H1 (cell line): ENCODE measurements at regions not wholly inside any gene's neighbourhood (a gene's known extent, or its start where the extent isn't known, plus 50 kb on each side); places are given as distances from the start of the nearest gene placed in this dataset.

Experiments
- CTCF ChIA-PET: fragments of 300-600 bp; sonication (Branson Sonifier 250); formaldehyde crosslinking; loops from one replicate; lab custom pipeline; 2021; ENCODE audit not compliant: partially characterized antibody; lab: Charles Lee
- POLR2A ChIA-PET: fragments of 300-600 bp; sonication (Branson Sonifier 250); formaldehyde crosslinking; loops from one replicate; lab custom pipeline; 2021; ENCODE audit warnings: inconsistent platforms; ENCODE audit not compliant: partially characterized antibody; lab: Charles Lee
- DNase-seq, 2 experiments: peaks; one replicate each; pipeline versions ENCODE4 v3.0.0 to v3.0.0-alpha.2; 2010 to 2022; ENCODE audit warnings: low spot score in 2 of 2, low read depth in 1 of 2, mixed read lengths in 1 of 2
- FAIRE-seq: peaks from 2 replicates; lab custom pipeline; 2011; peaks lifted over from hg19 to GRCh38; lab: Jason Lieb, UNC
- H2AFZ ChIP-seq: 2 replicates; pipeline ENCODE4 v1.8.1; 2012; ENCODE audit warnings: low read length, inconsistent platforms
- H2AK5ac ChIP-seq: 2 replicates; pipeline ENCODE4 v1.6.1; 2013; ENCODE audit warnings: low read depth, low read length
- H2BK120ac ChIP-seq: replicated peaks from 2 replicates; pipeline ENCODE3; 2013; ENCODE audit warnings: low read depth, low read length, inconsistent platforms
- H2BK12ac ChIP-seq: 2 replicates; pipeline ENCODE4 v1.6.1; 2013; ENCODE audit warnings: low read depth, low read length
- H2BK15ac ChIP-seq: 2 replicates; pipeline ENCODE4 v1.6.1; 2013; ENCODE audit warnings: low read length
- H2BK20ac ChIP-seq: 2 replicates; pipeline ENCODE4 v1.6.1; 2013; ENCODE audit warnings: low read length
- H2BK5ac ChIP-seq: 2 replicates; pipeline ENCODE4 v1.6.1; 2013; ENCODE audit warnings: low read depth, low read length
- H3K14ac ChIP-seq: 2 replicates; pipeline ENCODE4 v1.6.1; 2013; ENCODE audit warnings: inconsistent platforms; ENCODE audit not compliant: insufficient read length
- H3K18ac ChIP-seq: 2 replicates; pipeline ENCODE4 v1.6.1; 2013; ENCODE audit warnings: low read length; ENCODE audit errors: extremely low read depth
- H3K23ac ChIP-seq: 2 replicates; pipeline ENCODE4 v1.6.1; 2013; ENCODE audit warnings: inconsistent platforms; ENCODE audit not compliant: insufficient read length
- H3K23me2 ChIP-seq: 2 replicates; pipeline ENCODE4 v1.6.1; 2013; ENCODE audit warnings: low read depth, low read length
- H3K27ac ChIP-seq: 2 replicates; pipeline ENCODE4 v1.6.1; 2011; ENCODE audit warnings: low read depth, low read length, inconsistent platforms
- H3K27me3 ChIP-seq, 4 experiments: replicated peaks in 1 of 4; 1 replicate in 1 of 4; 2 replicates in 3 of 4; pipeline versions ENCODE4 v1.6.1 to v1.8.1; 2011 to 2013; ENCODE audit warnings: low read length in 3 of 4, mild to moderate bottlenecking in 3 of 4, inconsistent platforms in 2 of 4, mixed read lengths in 2 of 4, moderate library complexity in 1 of 4; ENCODE audit not compliant: control insufficient read depth in 3 of 4, insufficient read depth in 3 of 4; ENCODE audit errors: extremely low read depth in 1 of 4
- H3K36me3 ChIP-seq, 4 experiments: 2 replicates each; pipeline versions ENCODE4 v1.6.1 to v1.8.1; 2011 to 2013; ENCODE audit warnings: mild to moderate bottlenecking in 4 of 4, low read length in 3 of 4, moderate library complexity in 2 of 4, control low read depth in 1 of 4, inconsistent platforms in 1 of 4; ENCODE audit not compliant: insufficient read depth in 4 of 4, control insufficient read depth in 2 of 4
- H3K4ac ChIP-seq: replicated peaks from 2 replicates; pipeline ENCODE3; 2013; ENCODE audit warnings: low read length, low read depth, mixed read lengths, inconsistent platforms; ENCODE audit not compliant: insufficient read length
- H3K4me1 ChIP-seq, 4 experiments: replicated peaks in 1 of 4; 1 replicate in 1 of 4; 2 replicates in 3 of 4; pipeline versions ENCODE4 v1.6.1 to v1.8.1; 2011 to 2013; ENCODE audit warnings: low read length in 3 of 4, inconsistent platforms in 2 of 4, mixed read lengths in 1 of 4; ENCODE audit not compliant: insufficient read depth in 4 of 4, control insufficient read depth in 3 of 4
- H3K4me2 ChIP-seq, 2 experiments: 2 replicates each; pipeline versions ENCODE4 v1.6.1 to v1.8.1; 2011 to 2013; ENCODE audit warnings: low read depth in 2 of 2, low read length in 2 of 2, control low read depth in 1 of 2, inconsistent platforms in 1 of 2, mild to moderate bottlenecking in 1 of 2; ENCODE audit not compliant: insufficient read depth in 1 of 2
- H3K4me3 ChIP-seq, 4 experiments: fragments of 200-600, 300-600 bp in 1 of 4; sonication (generic), shearing (Covaris generic), sonication (Bioruptor Twin) in 1 of 4; 2 replicates each; pipeline versions ENCODE4 v1.5.1 to v1.8.1; 2011 to 2016; ENCODE audit warnings: low read length in 4 of 4, low read depth in 3 of 4, control low read depth in 2 of 4, inconsistent platforms in 2 of 4, mild to moderate bottlenecking in 2 of 4, mixed read lengths in 1 of 4, moderate library complexity in 1 of 4; ENCODE audit not compliant: insufficient read depth in 2 of 4; ENCODE audit errors: extremely low read depth in 1 of 4
- H3K56ac ChIP-seq: replicated peaks from 2 replicates; pipeline ENCODE3; 2013; ENCODE audit warnings: low read depth, mild to moderate bottlenecking, mixed read lengths, low read length, inconsistent platforms; ENCODE audit not compliant: insufficient read length
- H3K79me1 ChIP-seq: 2 replicates; pipeline ENCODE4 v1.6.1; 2013; ENCODE audit warnings: low read depth, low read length, control low read depth
- H3K79me2 ChIP-seq, 2 experiments: 2 replicates each; pipeline versions ENCODE4 v1.6.1 to v1.8.1; 2012 to 2013; ENCODE audit warnings: low read length in 2 of 2, mild to moderate bottlenecking in 2 of 2, inconsistent platforms in 1 of 2; ENCODE audit not compliant: insufficient read depth in 2 of 2, control insufficient read depth in 1 of 2
- H3K9ac ChIP-seq, 4 experiments: replicated peaks in 1 of 4; 1 replicate in 1 of 4; 2 replicates in 3 of 4; pipeline versions ENCODE4 v1.6.1 to v1.8.1; 2011 to 2013; ENCODE audit warnings: low read depth in 3 of 4, low read length in 3 of 4, control low read depth in 2 of 4, mild to moderate bottlenecking in 2 of 4, moderate library complexity in 2 of 4, inconsistent platforms in 1 of 4; ENCODE audit errors: extremely low read depth in 1 of 4
- H3K9me3 ChIP-seq, 2 experiments: 2 replicates each; pipeline versions ENCODE4 v1.6.1 to v1.8.1; 2012 to 2013; ENCODE audit warnings: mild to moderate bottlenecking in 2 of 2, moderate library complexity in 2 of 2, control low read depth in 1 of 2, inconsistent platforms in 1 of 2, low read depth in 1 of 2, low read length in 1 of 2, mixed read lengths in 1 of 2; ENCODE audit not compliant: insufficient read depth in 2 of 2
- H4K20me1 ChIP-seq, 2 experiments: replicated peaks in 1 of 2; 2 replicates each; pipeline versions ENCODE3 to v1.8.1; 2011 to 2013; ENCODE audit warnings: inconsistent platforms in 2 of 2, low read length in 2 of 2, mild to moderate bottlenecking in 1 of 2; ENCODE audit not compliant: insufficient read depth in 2 of 2, control insufficient read depth in 1 of 2
- H4K5ac ChIP-seq: 2 replicates; pipeline ENCODE4 v1.6.1; 2013; ENCODE audit warnings: low read length, low read depth, mixed read lengths, inconsistent platforms; ENCODE audit not compliant: insufficient read length
- H4K8ac ChIP-seq: 2 replicates; pipeline ENCODE4 v1.8.0; 2013; ENCODE audit warnings: mild to moderate bottlenecking, moderate library complexity, low read length, inconsistent platforms; ENCODE audit not compliant: insufficient read depth; ENCODE audit errors: extremely low read depth
- H4K91ac ChIP-seq: replicated peaks from 2 replicates; pipeline ENCODE3; 2013; ENCODE audit warnings: low read length, mixed read lengths, inconsistent platforms; ENCODE audit not compliant: insufficient read length
- ASH2L ChIP-seq: fragments of 200-600, 300-600 bp; sonication (generic); IDR thresholded peaks from one replicate; pipeline ENCODE4 v1.7.1; 2017; ENCODE audit warnings: low read length
- BACH1 ChIP-seq: IDR thresholded peaks from 2 replicates; pipeline ENCODE4 v1.6.1; 2012; ENCODE audit warnings: low read length, improper control_type of control experiment
- BRCA1 ChIP-seq: IDR thresholded peaks from 2 replicates; pipeline ENCODE4 v1.6.1; 2012; ENCODE audit warnings: low read depth, low read length, improper control_type of control experiment
- E2F6 ChIP-seq: IDR thresholded peaks from 2 replicates; pipeline ENCODE4 v1.6.1; 2012; ENCODE audit warnings: inconsistent platforms
- HDAC2 ChIP-seq, 2 experiments: fragments of 300-600 bp in 1 of 2; sonication (generic) in 1 of 2; IDR thresholded peaks; 2 replicates each; pipeline ENCODE4 v1.6.1; 2011 to 2012; ENCODE audit warnings: low read depth in 2 of 2, low read length in 2 of 2, mild to moderate bottlenecking in 2 of 2, moderate library complexity in 2 of 2, borderline replicate concordance in 1 of 2, inconsistent platforms in 1 of 2
- KDM5A ChIP-seq: fragments of 200-600 bp; IDR thresholded peaks from 2 replicates; pipeline ENCODE4 v1.7.1; 2012; ENCODE audit warnings: mild to moderate bottlenecking, low read length, inconsistent platforms, mixed read lengths
- RBBP5 ChIP-seq: IDR thresholded peaks from 2 replicates; pipeline ENCODE4 v1.7.1; 2012; ENCODE audit warnings: low read depth, mild to moderate bottlenecking, inconsistent platforms, low read length, moderate library complexity, borderline replicate concordance
- RXRA ChIP-seq: IDR thresholded peaks from 2 replicates; pipeline ENCODE4 v1.6.1; 2011; ENCODE audit warnings: low read depth, mild to moderate bottlenecking, low read length, moderate library complexity; ENCODE audit not compliant: insufficient read depth
- SAP30 ChIP-seq: fragments of 300-600 bp; sonication (generic); IDR thresholded peaks from 2 replicates; pipeline ENCODE4 v1.7.1; 2012; ENCODE audit warnings: low read length, moderate library complexity, mild to moderate bottlenecking, inconsistent platforms; ENCODE audit not compliant: insufficient read depth, insufficient replicate concordance
- SIRT6 ChIP-seq: IDR thresholded peaks from one replicate; pipeline ENCODE4 v1.7.1; 2012; ENCODE audit warnings: low read length, inconsistent platforms
- SUZ12 ChIP-seq: fragments of 200-600 bp; sonication (generic); IDR thresholded peaks from 2 replicates; pipeline ENCODE4 v1.6.1; 2012; ENCODE audit warnings: mild to moderate bottlenecking, inconsistent platforms, low read length, moderate library complexity, mixed read lengths
- TAF1 ChIP-seq: IDR thresholded peaks from 2 replicates; pipeline ENCODE4 v1.6.1; 2011; ENCODE audit warnings: mild to moderate bottlenecking, low read depth, low read length
- YY1 ChIP-seq: IDR thresholded peaks from 2 replicates; pipeline ENCODE4 v1.6.1; 2011; ENCODE audit warnings: low read depth, mild to moderate bottlenecking, low read length
- WGBS, 2 experiments: shearing (Covaris generic) in 1 of 2; methylation state at CpG; one replicate each; pipeline versions ENCODE4 v1.1.6 to v1.1.7; 2013 to 2015; ENCODE audit warnings: low lambda C conversion rate in 2 of 2, mixed read lengths in 2 of 2, inconsistent platforms in 1 of 2, low coverage in 1 of 2, missing lambda C conversion rate in 1 of 2; ENCODE audit not compliant: insufficient replicate concordance in 2 of 2, insufficient coverage in 1 of 2, insufficient read length in 1 of 2; ENCODE audit errors: extremely low coverage in 1 of 2, missing lambda C conversion rate in 1 of 2; 5-methylcytosine and 5-hydroxymethylcytosine counted together

- POLR2A ChIA-PET, result no interaction called here
- CTCF ChIA-PET, result interaction anchor here (0.6 to 0.9 kb wide), 3 partner anchors 141 to 183 kb away, joined by 3 to 4 read pairs (median 3); no protein-coding TSS in a partner anchor
- H3K4me1 ChIP-seq, result no peaks in the 10 kb centered on the region
- TF ChIP-seq TAF1 (no peak), E2F6 (no peak), SIRT6 (no peak), BACH1 (no peak), RXRA (no peak), SUZ12 (no peak), SAP30 (no peak), HDAC2 (IDR thresholded peaks at IDR 0.05; ENCODE audit: borderline replicate concordance in 1 of 2, low read depth in 2 of 2, low read length in 2 of 2) (no peak), RBBP5 (no peak), ASH2L (no peak), KDM5A (no peak), YY1 (no peak), BRCA1 (no peak)
These were observed 477.1 kb downstream of the LMO4 start for GRCh38 chr1:87805666-87806378.

More at GRCh38 chr1:87805666-87806378, 477.1 kb downstream of the LMO4 start:
- Histone ChIP-seq H4K8ac (no peak overlapping the region), H3K9me3 (no peaks in the 10 kb centered on the region), H3K79me2 (no peaks in the 10 kb centered on the region), H2BK5ac (no peak overlapping the region), H4K91ac (no peak overlapping the region), H3K4me2 (no peak overlapping the region), H3K23me2 (no peaks in the 10 kb centered on the region), H3K27ac (no peak overlapping the region), H3K27me3 (no peaks in the 10 kb centered on the region), H3K56ac (no peak overlapping the region), H3K79me1 (no peaks in the 10 kb centered on the region), H2BK12ac (no peak overlapping the region), H3K23ac (no peak overlapping the region), H2BK15ac (no peak overlapping the region), H3K18ac (no peak overlapping the region), H2AFZ (0 out of 2 replicates have a peak overlapping the region, but pooled peaks have one; percentile 34), H3K14ac (no peak overlapping the region), H4K20me1 (no peaks in the 10 kb centered on the region), H3K9ac (no peak overlapping the region), H4K5ac (no peak overlapping the region), H3K36me3 (no peaks in the 10 kb centered on the region), H3K4ac (no peak overlapping the region), H2BK120ac (no peak overlapping the region), H3K4me3 (no peak overlapping the region), H2AK5ac (no peak overlapping the region), H2BK20ac (no peak overlapping the region)
- WGBS, 2 experiments, result 89% methylated on average over 14 of the region's 14 CpGs; no CpG with 5 or more reads in 1 of the 2 experiments
- FAIRE-seq, result no peak
- DNase-seq, result no peak
